Stimulated activated CD8-positive, alpha-beta memory T cell treated with anti-CD3 and anti-CD28 coated beads, Interleukin-2, amount 100 ng/mL, for 1 hour (primary cell): ENCODE measurements at regions not wholly inside any gene's neighbourhood (a gene's known extent, or its start where the extent isn't known, plus 50 kb on each side); places are given as distances from the start of the nearest gene placed in this dataset.

Experiments used
- DNase-seq, 2 donors: peaks; one replicate each; pipeline ENCODE4 v3.0.0-alpha.2; 2020; ENCODE audit warnings: low read depth in 2 of 2

GRCh38 chr1:234975941-234976860 is 152.4 kb downstream of the TOMM20 start:
- no peak for DNase-seq

GRCh38 chr1:234975122-234975940 is 153.3 kb downstream of the TOMM20 start:
- no peak for DNase-seq

- no peak for DNase-seq
Measured at GRCh38 chr1:234973426-234974250, 155.0 kb downstream of the TOMM20 start.

- DNase-seq, result no peak
Measured at GRCh38 chr1:234972411-234973191, 156.0 kb downstream of the TOMM20 start.

GRCh38 chr1:234971586-234972297 is 156.9 kb downstream of the TOMM20 start:
- no peak for DNase-seq

GRCh38 chr1:234970731-234971476 is 157.7 kb downstream of the TOMM20 start:
- DNase-seq, result no peak

GRCh38 chr1:234970401-234970730 is 158.3 kb downstream of the TOMM20 start:
- no peak for DNase-seq

- DNase-seq, result no peak
Measured at GRCh38 chr1:234969581-234970400, 158.8 kb downstream of the TOMM20 start.

GRCh38 chr1:234969011-234969441 is 159.6 kb downstream of the TOMM20 start:
- no peak for DNase-seq

- DNase-seq, result no peak
Measured at GRCh38 chr1:234968451-234968850, 160.2 kb downstream of the TOMM20 start.

- DNase-seq, result no peak
Measured at GRCh38 chr1:234967121-234967520, 161.5 kb downstream of the TOMM20 start.

GRCh38 chr1:234965111-234965510 is 163.5 kb downstream of the TOMM20 start:
- DNase-seq, result no peak

GRCh38 chr1:234963904-234964702 is 164.5 kb downstream of the TOMM20 start:
- no peak for DNase-seq

GRCh38 chr1:234963180-234963903 is 165.3 kb downstream of the TOMM20 start:
- DNase-seq, result peak; percentile 68 to 69

- no peak for DNase-seq
Measured at GRCh38 chr1:234962340-234962989, 166.2 kb downstream of the TOMM20 start.

- no peak for DNase-seq
Measured at GRCh38 chr1:234961456-234962339, 166.9 kb downstream of the TOMM20 start.
